H1 (cell line): ENCODE measurements at regions not wholly inside any gene's neighbourhood (a gene's known extent, or its start where the extent isn't known, plus 50 kb on each side); places are given as distances from the start of the nearest gene placed in this dataset.

ENCODE experiments used
- BCL11A ChIP-seq, 2 experiments: IDR thresholded peaks; one replicate each; pipeline ENCODE4 v1.6.1; 2011; ENCODE audit warnings: low read depth in 2 of 2, low read length in 2 of 2, mild to moderate bottlenecking in 2 of 2
- CBX5 ChIP-seq: fragments of 300-800, 300-1000 bp; sonication (generic); IDR thresholded peaks from 2 replicates; pipeline ENCODE4 v1.7.1; 2016; ENCODE audit warnings: antibody characterized with exemption, low read length, low read depth
- EZH2 ChIP-seq: fragments of 200-600 bp; sonication (generic); IDR thresholded peaks from 2 replicates; pipeline ENCODE4 v1.7.1; 2012; ENCODE audit warnings: low read depth, mild to moderate bottlenecking, moderate library complexity, low read length, inconsistent platforms; ENCODE audit not compliant: severe bottlenecking
- JUN ChIP-seq: IDR thresholded peaks from 2 replicates; pipeline ENCODE4 v1.6.1; 2011; ENCODE audit warnings: low read depth, mild to moderate bottlenecking, improper control_type of control experiment, low read length
- JUND ChIP-seq: IDR thresholded peaks from 2 replicates; pipeline ENCODE4 v1.6.1; 2011; ENCODE audit warnings: mild to moderate bottlenecking, improper control_type of control experiment, low read length
- RBBP5 ChIP-seq: IDR thresholded peaks from 2 replicates; pipeline ENCODE4 v1.7.1; 2012; ENCODE audit warnings: low read depth, mild to moderate bottlenecking, inconsistent platforms, low read length, moderate library complexity, borderline replicate concordance
- TAF7 ChIP-seq: optimal IDR thresholded peaks from 2 replicates; pipeline ENCODE3; 2011; ENCODE audit warnings: low read depth, mild to moderate bottlenecking, inconsistent platforms, low read length, moderate library complexity, borderline replicate concordance
- TCF12 ChIP-seq: IDR thresholded peaks from 2 replicates; pipeline ENCODE4 v1.6.1; 2011; ENCODE audit warnings: low read depth, mild to moderate bottlenecking, low read length
- TF ChIP-seq, protein P1 (sequence below): fragments of 300-600 bp; sonication (generic); IDR thresholded peaks from 2 replicates; pipeline ENCODE4 v1.7.1; 2012; ENCODE audit warnings: low read length, moderate library complexity, mild to moderate bottlenecking, inconsistent platforms; ENCODE audit not compliant: insufficient replicate concordance

GRCh38 chr5:20105915-20106314 is 117.9 kb upstream of the CDH18 start (continued):
- TF ChIP-seq, protein P1, sequence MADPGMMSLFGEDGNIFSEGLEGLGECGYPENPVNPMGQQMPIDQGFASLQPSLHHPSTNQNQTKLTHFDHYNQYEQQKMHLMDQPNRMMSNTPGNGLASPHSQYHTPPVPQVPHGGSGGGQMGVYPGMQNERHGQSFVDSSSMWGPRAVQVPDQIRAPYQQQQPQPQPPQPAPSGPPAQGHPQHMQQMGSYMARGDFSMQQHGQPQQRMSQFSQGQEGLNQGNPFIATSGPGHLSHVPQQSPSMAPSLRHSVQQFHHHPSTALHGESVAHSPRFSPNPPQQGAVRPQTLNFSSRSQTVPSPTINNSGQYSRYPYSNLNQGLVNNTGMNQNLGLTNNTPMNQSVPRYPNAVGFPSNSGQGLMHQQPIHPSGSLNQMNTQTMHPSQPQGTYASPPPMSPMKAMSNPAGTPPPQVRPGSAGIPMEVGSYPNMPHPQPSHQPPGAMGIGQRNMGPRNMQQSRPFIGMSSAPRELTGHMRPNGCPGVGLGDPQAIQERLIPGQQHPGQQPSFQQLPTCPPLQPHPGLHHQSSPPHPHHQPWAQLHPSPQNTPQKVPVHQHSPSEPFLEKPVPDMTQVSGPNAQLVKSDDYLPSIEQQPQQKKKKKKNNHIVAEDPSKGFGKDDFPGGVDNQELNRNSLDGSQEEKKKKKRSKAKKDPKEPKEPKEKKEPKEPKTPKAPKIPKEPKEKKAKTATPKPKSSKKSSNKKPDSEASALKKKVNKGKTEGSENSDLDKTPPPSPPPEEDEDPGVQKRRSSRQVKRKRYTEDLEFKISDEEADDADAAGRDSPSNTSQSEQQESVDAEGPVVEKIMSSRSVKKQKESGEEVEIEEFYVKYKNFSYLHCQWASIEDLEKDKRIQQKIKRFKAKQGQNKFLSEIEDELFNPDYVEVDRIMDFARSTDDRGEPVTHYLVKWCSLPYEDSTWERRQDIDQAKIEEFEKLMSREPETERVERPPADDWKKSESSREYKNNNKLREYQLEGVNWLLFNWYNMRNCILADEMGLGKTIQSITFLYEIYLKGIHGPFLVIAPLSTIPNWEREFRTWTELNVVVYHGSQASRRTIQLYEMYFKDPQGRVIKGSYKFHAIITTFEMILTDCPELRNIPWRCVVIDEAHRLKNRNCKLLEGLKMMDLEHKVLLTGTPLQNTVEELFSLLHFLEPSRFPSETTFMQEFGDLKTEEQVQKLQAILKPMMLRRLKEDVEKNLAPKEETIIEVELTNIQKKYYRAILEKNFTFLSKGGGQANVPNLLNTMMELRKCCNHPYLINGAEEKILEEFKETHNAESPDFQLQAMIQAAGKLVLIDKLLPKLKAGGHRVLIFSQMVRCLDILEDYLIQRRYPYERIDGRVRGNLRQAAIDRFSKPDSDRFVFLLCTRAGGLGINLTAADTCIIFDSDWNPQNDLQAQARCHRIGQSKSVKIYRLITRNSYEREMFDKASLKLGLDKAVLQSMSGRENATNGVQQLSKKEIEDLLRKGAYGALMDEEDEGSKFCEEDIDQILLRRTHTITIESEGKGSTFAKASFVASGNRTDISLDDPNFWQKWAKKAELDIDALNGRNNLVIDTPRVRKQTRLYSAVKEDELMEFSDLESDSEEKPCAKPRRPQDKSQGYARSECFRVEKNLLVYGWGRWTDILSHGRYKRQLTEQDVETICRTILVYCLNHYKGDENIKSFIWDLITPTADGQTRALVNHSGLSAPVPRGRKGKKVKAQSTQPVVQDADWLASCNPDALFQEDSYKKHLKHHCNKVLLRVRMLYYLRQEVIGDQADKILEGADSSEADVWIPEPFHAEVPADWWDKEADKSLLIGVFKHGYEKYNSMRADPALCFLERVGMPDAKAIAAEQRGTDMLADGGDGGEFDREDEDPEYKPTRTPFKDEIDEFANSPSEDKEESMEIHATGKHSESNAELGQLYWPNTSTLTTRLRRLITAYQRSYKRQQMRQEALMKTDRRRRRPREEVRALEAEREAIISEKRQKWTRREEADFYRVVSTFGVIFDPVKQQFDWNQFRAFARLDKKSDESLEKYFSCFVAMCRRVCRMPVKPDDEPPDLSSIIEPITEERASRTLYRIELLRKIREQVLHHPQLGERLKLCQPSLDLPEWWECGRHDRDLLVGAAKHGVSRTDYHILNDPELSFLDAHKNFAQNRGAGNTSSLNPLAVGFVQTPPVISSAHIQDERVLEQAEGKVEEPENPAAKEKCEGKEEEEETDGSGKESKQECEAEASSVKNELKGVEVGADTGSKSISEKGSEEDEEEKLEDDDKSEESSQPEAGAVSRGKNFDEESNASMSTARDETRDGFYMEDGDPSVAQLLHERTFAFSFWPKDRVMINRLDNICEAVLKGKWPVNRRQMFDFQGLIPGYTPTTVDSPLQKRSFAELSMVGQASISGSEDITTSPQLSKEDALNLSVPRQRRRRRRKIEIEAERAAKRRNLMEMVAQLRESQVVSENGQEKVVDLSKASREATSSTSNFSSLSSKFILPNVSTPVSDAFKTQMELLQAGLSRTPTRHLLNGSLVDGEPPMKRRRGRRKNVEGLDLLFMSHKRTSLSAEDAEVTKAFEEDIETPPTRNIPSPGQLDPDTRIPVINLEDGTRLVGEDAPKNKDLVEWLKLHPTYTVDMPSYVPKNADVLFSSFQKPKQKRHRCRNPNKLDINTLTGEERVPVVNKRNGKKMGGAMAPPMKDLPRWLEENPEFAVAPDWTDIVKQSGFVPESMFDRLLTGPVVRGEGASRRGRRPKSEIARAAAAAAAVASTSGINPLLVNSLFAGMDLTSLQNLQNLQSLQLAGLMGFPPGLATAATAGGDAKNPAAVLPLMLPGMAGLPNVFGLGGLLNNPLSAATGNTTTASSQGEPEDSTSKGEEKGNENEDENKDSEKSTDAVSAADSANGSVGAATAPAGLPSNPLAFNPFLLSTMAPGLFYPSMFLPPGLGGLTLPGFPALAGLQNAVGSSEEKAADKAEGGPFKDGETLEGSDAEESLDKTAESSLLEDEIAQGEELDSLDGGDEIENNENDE = no peak
- TF ChIP-seq BCL11A (IDR thresholded peaks at IDR 0.05; ENCODE audit: low read depth in 2 of 2, low read length in 2 of 2) (no peak), JUN (no peak), RBBP5 (no peak), JUND (no peak), TAF7 (no peak), EZH2 (no peak), CBX5 (no peak), TCF12 (no peak)
